ENCODE measurements at regions not wholly inside any gene's neighbourhood (a gene's known extent, or its start where the extent isn't known, plus 50 kb on each side); places are given as distances from the start of the nearest gene placed in this dataset.
"Not testable (repeated sequence)": the region's sequence is repeated elsewhere in the genome, so short reads cannot be mapped to it uniquely, and the experiment has no call there.

GRCh38 chr1:168490306-168490705 lies 53.5 kb downstream of the XCL2 start:
- Histone ChIP-seq H3K4me1 (peaks cover 0 to 5% of the 10 kb centered on the region in 2 donors), H3K27ac (no peak overlapping the region), H3K4me3 (no peak overlapping the region), H3K27me3 (no peaks in the 10 kb centered on the region), H3K9me3 (no peaks in the 10 kb centered on the region), H3K36me3 (no peaks in the 10 kb centered on the region)
- no peak for DNase-seq (ENCODE audit: low spot score in 2 of 2)
- no peak for TF ChIP-seq POLR2A (IDR thresholded peaks at IDR 0.05)
- no peak for TF ChIP-seq CTCF (IDR thresholded peaks at IDR 0.05)
- TF ChIP-seq POLR2AphosphoS5 (IDR thresholded peaks at IDR 0.05): no peak
- intact Hi-C loops (cut with DNase I; ENCODE audit: low total_unique reads): no loop called here

- H3K27ac ChIP-seq: peak overlapping the region in 1 of 2 donors; percentile 6
- peaks cover 0 to 7% of the 10 kb centered on the region in 2 donors for H3K4me1 ChIP-seq
Observed at GRCh38 chr1:168488138-168488537, 55.7 kb downstream of the XCL2 start.

GRCh38 chr1:168486820-168487219 lies 57.0 kb downstream of the XCL2 start:
- H3K27me3 ChIP-seq; H3K4me3 ChIP-seq; H3K36me3 ChIP-seq; H3K9me3 ChIP-seq; intact Hi-C loops (cut with DNase I; ENCODE audit: low total_unique reads); H3K27ac ChIP-seq; DNase-seq (ENCODE audit: low spot score in 2 of 2); H3K4me1 ChIP-seq: not testable (repeated sequence)

More at GRCh38 chr1:168488138-168488537, 55.7 kb downstream of the XCL2 start:
- Histone ChIP-seq H3K36me3 (no peaks in the 10 kb centered on the region), H3K4me3 (no peak overlapping the region), H3K27me3 (no peaks in the 10 kb centered on the region), H3K9me3 (no peaks in the 10 kb centered on the region)
- DNase-seq (ENCODE audit: low spot score in 2 of 2): peak in 1 of 2 donors; percentile 52
- intact Hi-C loops (cut with DNase I; ENCODE audit: low total_unique reads): no loop called here
- TF ChIP-seq POLR2AphosphoS5 (IDR thresholded peaks at IDR 0.05) (peak in 1 of 3 donors; percentile 34), POLR2A (IDR thresholded peaks at IDR 0.05) (no peak)

- Histone ChIP-seq H3K4me1 (peaks cover 0 to 7% of the 10 kb centered on the region in 2 donors), H3K9me3 (no peaks in the 10 kb centered on the region), H3K4me3 (no peak overlapping the region), H3K36me3 (no peaks in the 10 kb centered on the region), H3K27me3 (no peaks in the 10 kb centered on the region), H3K27ac (peak overlapping the region; percentile 38 to 81)
- peak in 1 of 2 donors; percentile 19 for DNase-seq (ENCODE audit: low spot score in 2 of 2)
- TF ChIP-seq POLR2A (IDR thresholded peaks at IDR 0.05) (no peak), POLR2AphosphoS5 (IDR thresholded peaks at IDR 0.05) (no peak), CTCF (IDR thresholded peaks at IDR 0.05) (no peak)
- intact Hi-C loops (cut with DNase I; ENCODE audit: low total_unique reads): no loop called here
Observed at GRCh38 chr1:168485048-168485447, 58.7 kb downstream of the XCL2 start.

- intact Hi-C loops (cut with DNase I; ENCODE audit: low total_unique reads): no loop called here
- TF ChIP-seq POLR2AphosphoS5 (IDR thresholded peaks at IDR 0.05) (no peak), CTCF (IDR thresholded peaks at IDR 0.05) (no peak), POLR2A (IDR thresholded peaks at IDR 0.05) (no peak)
- H3K27me3 ChIP-seq: no peaks in the 10 kb centered on the region
- H3K27ac ChIP-seq: peak overlapping the region; percentile 37 to 81
- no peaks in the 10 kb centered on the region for H3K36me3 ChIP-seq
- peaks cover 0 to 7% of the 10 kb centered on the region in 2 donors for H3K4me1 ChIP-seq
- no peak for DNase-seq (ENCODE audit: low spot score in 2 of 2)
- H3K9me3 ChIP-seq: no peaks in the 10 kb centered on the region
- H3K4me3 ChIP-seq: no peak overlapping the region
Observed at GRCh38 chr1:168484083-168484482, 59.7 kb downstream of the XCL2 start.

- H3K9me3 ChIP-seq: no peaks in the 10 kb centered on the region
- intact Hi-C loops (cut with DNase I; ENCODE audit: low total_unique reads): no loop called here
- no peak for DNase-seq (ENCODE audit: low spot score in 2 of 2)
- H3K4me1 ChIP-seq: peaks cover 0 to 7% of the 10 kb centered on the region in 2 donors
- no peaks in the 10 kb centered on the region for H3K27me3 ChIP-seq
- no peaks in the 10 kb centered on the region for H3K36me3 ChIP-seq
- no peak overlapping the region for H3K4me3 ChIP-seq
- TF ChIP-seq POLR2A (IDR thresholded peaks at IDR 0.05): no peak
- TF ChIP-seq POLR2AphosphoS5 (IDR thresholded peaks at IDR 0.05): peak in 1 of 3 donors; percentile 83
- no peak for TF ChIP-seq CTCF (IDR thresholded peaks at IDR 0.05)
- peak overlapping the region; percentile 37 to 81 for H3K27ac ChIP-seq
Observed at GRCh38 chr1:168483539-168483938, 60.3 kb downstream of the XCL2 start.
